ENCODE measurements at regions not wholly inside any gene's neighbourhood (a gene's known extent, or its start where the extent isn't known, plus 50 kb on each side); places are given as distances from the start of the nearest gene placed in this dataset.
A peak's percentile ranks its signal among the peaks of the same experiment; 100 is the strongest.
"Not testable (repeated sequence)": the region's sequence is repeated elsewhere in the genome, so short reads cannot be mapped to it uniquely, and the experiment has no call there.

DNA sequence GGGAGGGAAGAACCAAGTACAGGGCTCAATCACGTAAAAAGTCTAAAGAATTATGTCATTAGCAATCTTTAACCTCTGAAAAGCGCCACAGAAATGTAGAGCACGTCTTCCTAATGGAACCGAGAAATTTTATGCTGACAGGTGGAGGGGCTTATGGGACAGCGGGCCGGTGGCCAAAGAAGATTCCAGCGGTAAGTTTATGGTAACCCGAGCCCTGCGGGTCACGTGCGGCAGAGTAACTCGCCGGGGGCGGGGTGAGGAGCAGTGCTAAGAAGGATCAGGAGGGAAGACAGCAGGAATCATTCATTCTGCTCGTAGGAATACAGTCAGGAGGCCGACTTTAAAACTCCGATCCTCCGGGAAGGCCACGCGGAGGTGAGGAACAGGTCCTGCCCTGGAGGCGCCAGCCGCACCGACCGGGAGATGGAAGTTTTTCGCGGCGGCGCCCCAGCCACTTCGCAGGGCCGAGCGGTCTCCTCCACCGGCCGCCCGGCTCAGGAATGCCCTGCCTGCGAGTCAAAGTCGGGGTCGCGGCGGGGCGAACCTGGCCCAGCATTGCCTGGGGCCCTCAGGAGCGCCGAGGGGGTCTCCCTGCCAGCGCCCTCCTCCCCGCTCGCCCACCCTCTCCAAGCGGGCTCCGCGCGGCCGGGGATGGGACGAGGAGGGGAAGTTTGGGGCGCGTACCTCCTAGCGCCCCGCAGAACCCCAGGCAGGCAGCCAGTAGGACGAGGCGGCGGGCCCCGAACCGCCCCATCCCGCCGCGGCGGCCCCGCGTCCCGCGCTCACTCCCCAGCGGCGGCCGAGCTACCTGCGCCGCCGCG lies 101.8 kb downstream of the ESM1 start:
- no peak for DNase-seq

DNA sequence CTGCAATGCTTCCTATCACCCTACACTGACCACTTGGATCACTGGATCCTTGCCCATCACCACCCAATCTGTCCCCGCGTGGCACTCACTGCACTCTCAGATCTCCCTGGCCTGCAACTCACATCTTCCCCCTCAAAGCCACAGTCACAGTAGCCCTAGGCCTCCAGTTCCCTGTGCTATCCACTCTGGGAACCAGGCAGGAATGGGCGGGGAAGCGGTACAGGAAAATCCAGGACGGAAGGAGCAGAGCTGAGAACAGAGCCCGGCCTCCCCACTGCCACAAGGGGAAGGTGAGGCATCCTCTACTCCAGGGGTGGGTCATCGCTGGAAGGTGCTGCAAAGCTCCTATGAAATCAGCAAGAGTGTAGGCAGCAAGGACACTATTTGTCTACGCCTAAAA lies 102.6 kb downstream of the ESM1 start:
- no peak for DNase-seq

DNA sequence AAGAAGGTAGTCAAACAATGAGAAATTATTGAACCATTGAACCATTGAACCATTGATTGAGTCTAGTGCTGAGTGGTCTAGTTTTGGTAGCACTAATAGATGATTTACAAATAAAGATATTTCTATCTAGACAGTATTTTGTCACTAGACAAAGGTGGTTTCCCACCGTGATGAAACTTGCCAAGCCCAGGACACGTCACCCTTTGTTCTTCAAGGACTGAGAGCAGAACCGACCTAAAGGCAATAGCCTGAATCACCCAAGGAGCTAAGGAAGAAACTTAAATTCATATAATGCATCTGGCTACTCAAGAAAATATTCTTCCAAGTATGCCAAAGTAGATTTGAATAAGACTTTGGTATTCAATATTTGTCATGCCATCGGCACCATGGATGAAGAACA lies 103.3 kb downstream of the ESM1 start:
- no peak for DNase-seq

DNA sequence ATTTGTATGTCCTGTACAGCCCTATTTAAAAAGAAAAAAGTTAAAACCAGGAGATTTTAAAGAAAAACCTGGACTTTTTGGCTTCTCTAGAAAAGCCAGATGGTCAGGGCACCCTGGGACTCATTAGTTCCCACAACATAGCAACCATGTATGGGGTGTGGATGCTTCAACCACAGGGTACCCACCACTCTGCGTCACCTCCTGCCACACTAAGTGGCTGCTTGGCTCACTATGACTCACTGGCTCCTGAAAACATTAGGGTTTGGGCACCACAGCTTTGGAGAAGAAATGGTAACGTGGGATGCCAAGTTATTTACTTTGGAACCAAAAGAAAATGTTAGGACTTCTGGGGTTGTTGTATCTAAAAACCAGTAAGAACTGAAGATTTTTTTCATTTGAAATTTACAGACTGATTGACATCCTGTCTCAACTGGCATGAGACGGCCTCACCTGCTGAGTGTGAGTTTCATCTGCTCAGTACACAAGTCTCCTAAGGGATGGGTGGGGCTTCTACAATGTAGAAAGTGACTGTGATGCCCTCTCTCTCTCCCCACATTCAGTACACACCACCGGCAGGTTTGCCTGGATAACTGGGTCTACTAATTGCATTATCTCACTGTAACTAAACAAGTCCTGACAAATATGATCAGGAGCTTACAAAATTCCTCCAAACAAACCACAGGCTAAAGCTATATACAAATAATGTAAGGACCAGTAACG lies 103.9 kb downstream of the ESM1 start:
- DNase-seq, result peak; percentile 29

DNA sequence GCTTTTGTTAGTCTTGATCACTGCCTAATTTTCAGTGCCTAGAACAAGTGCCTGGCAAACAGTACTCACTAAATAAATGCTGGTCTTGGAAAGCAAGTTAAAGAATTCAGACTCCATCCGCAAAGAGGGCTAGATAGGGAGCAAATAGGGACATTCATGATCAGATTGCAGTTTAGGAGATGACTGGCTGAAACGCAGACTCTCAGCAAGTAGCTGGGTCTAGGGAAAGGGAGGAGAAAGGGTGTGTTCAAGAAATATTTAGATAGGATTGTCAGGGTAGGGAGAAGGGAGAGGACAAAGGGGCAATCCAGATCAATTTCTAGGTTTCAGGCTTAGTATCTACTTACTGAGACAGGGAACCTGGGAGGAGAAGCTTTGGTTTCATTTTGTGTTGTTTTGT lies 108.4 kb downstream of the ESM1 start:
- DNase-seq, result no peak

- DNase-seq, result no peak
These were observed 108.8 kb downstream of the ESM1 start for GRCh38 chr5:54876556-54876955.

GRCh38 chr5:54874337-54875021 lies 110.9 kb downstream of the ESM1 start:
- DNase-seq, result no peak

- DNase-seq, result no peak
These were observed 111.7 kb downstream of the ESM1 start for GRCh38 chr5:54873691-54874090.

DNA sequence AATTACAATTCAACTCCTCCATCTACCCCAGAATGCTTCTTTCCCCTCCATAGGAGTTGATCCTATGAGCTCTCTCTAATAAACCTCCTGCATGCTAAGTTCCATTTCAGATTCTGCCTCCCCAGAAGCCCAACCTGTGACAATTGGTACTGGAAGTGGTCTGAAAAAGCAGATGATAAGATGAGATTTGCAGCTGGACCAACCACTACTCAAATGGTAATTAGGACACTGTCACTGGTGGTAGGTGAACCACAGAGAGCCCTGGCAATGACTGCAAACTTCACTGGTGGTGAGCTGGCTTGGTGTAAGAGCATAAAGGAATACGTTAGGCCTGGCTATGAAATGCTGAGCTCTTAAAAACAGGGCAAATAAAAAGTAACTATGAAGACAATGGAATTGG lies 112.6 kb downstream of the ESM1 start:
- no peak for DNase-seq

DNA sequence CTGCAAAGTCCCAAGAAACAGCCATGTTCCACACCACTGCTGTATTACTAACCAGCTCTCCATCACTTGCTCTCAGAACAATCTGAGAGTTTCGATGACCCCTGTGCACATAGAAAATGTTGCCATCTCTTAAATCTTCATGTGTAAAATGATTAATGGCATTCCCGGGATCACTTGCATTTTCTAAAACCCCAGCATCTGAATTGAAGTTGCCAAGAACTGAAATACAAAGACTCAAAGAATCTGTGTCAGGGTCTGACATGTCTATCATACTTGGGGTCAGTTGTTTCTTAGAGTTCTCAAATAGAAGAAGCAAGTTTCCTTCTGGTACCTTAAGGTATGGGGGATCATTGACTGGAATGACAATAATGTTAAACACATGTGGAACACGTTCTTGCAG lies 115.1 kb downstream of the ESM1 start:
- DNase-seq, result no peak

DNA sequence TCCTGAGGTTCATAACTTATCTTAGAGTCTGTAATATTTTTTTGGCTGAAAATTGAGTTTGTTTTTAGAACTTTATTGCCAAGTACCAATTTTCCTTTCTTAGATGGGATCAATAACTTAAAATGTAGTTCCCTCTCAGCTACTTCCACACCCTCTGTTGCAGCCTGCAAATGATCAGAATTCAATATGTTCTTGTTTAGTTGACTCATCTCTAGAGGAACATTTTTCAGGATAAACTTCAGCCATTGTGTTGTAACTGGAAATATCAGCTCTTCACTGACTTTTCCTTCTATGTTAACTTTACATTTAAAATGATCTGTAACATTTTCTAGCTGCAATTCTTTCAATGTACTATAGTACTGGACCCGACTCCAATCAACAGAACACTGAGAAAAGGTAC lies 115.7 kb downstream of the ESM1 start:
- no peak for DNase-seq

GRCh38 chr5:54868511-54869483 lies 116.6 kb downstream of the ESM1 start:
- no peak for DNase-seq

- no peak for DNase-seq
These were observed 118.0 kb downstream of the ESM1 start for GRCh38 chr5:54867310-54867944.

DNA sequence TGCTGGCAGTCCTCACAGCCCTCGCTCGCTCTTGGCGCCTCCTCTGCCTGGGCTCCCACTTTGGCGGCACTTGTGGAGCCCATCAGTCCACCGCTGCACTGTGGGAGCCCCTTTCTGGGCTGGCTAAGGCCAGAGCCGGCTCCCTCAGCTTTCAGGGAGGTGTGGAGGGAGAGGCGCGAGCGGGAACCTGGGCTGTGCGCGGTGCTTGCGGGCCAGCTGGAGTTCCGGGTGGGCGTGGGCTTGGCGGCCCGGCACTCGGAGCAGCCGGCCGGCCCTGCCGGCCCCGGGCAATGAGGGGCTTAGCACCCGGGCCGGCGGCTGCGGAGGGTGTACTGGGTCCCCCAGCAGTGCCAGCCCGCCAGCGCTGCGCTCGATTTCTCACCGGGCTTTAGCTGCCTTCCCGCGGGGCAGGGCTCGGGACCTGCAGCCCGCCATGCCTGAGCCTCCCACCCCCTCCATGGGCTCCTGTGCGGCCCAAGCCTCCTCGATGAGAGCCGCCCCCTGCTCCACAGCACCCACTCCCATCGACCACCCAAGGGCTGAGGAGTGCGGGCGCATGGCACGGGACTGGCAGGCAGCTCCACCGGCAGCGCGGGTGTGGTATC lies 120.4 kb downstream of the ESM1 start:
- DNase-seq, result not testable (repeated sequence)

- no peak for DNase-seq
These were observed 123.4 kb downstream of the ESM1 start for GRCh38 chr5:54862036-54862435.

GRCh38 chr5:54861212-54861894 lies 124.0 kb downstream of the ESM1 start:
- no peak for DNase-seq

- no peak for DNase-seq
These were observed 125.1 kb downstream of the ESM1 start for GRCh38 chr5:54860321-54860720.

DNA sequence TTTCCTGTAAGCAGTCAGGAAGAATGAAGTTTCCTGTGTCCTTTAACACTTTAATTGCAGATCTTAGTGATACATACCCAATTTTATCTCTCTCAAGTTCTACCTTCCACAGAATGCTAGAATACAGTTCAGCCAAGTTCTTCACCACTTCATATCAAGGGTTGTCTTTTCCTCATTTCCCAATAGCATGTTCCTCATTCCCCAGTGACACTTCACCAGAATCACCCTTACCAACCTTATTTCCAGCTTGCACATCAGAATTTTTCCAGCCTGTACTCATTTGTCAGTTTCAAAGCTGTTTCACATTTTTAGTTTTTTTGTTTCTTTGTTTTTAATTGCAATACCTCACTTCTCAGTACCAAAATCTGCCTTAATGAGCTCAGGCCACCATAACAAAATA lies 126.1 kb downstream of the ESM1 start:
- DNase-seq, result no peak

- no peak for DNase-seq
These were observed 130.4 kb downstream of the ESM1 start for GRCh38 chr5:54854883-54855581.

DNA sequence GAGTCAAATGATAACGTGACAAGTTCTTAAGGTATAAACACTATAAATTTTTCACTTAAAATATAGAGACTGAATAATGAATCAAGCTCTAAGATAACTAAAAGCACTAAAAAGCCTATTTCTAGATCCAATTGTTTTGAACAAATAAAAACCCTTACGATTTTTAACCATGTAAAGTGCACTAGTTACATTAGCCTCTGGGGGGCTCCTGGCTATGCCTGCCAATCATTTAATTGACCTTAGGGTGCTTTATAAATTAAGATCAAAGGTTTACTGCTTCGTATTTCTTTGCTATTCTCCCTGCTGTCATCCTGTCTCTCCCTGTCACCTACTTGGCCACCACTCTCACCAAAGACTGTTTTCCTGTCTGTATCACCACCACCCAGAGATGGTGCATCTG lies 133.4 kb downstream of the ESM1 start:
- DNase-seq, result no peak
